Parathyroid adenoma (tissue), 2 donors: ENCODE measurements at regions not wholly inside any gene's neighbourhood (a gene's known extent, or its start where the extent isn't known, plus 50 kb on each side); places are given as distances from the start of the nearest gene placed in this dataset.

Experiments used
- H2AFZ ChIP-seq: fragments of 300-600 bp; sonication (generic); one replicate; pipeline ENCODE4 v1.7.0; 2017; ENCODE audit warnings: antibody characterized with exemption, mild to moderate bottlenecking
- H3K27ac ChIP-seq: fragments of 300-600 bp; sonication (generic); one replicate; pipeline ENCODE4 v1.7.0; 2017
- H3K27me3 ChIP-seq: fragments of 300-600 bp; sonication (generic); one replicate; pipeline ENCODE4 v1.7.0; 2017; ENCODE audit warnings: low read length; ENCODE audit not compliant: control insufficient read depth, insufficient read depth
- H3K36me3 ChIP-seq: fragments of 300-600 bp; sonication (generic); one replicate; pipeline ENCODE4 v1.7.0; 2017; ENCODE audit warnings: low read length; ENCODE audit not compliant: control insufficient read depth, insufficient read depth
- H3K4me1 ChIP-seq: fragments of 300-600 bp; sonication (generic); one replicate; pipeline ENCODE4 v1.7.0; 2017; ENCODE audit warnings: control low read depth
- H3K4me2 ChIP-seq: fragments of 300-600 bp; sonication (generic); one replicate; pipeline ENCODE4 v1.7.0; 2017; ENCODE audit warnings: low read length
- H3K4me3 ChIP-seq: fragments of 300-600 bp; sonication (generic); one replicate; pipeline ENCODE4 v1.7.0; 2017; ENCODE audit warnings: low read depth, low read length
- H3K79me2 ChIP-seq: fragments of 300-600 bp; sonication (generic); one replicate; pipeline ENCODE4 v1.7.0; 2017; ENCODE audit warnings: control low read depth
- H3K9ac ChIP-seq: fragments of 300-600 bp; sonication (generic); one replicate; pipeline ENCODE4 v1.7.0; 2017; ENCODE audit warnings: mild to moderate bottlenecking
- H3K9me3 ChIP-seq: fragments of 300-600 bp; sonication (generic); one replicate; pipeline ENCODE4 v1.7.0; 2017; ENCODE audit warnings: low read length; ENCODE audit not compliant: control insufficient read depth
- TF ChIP-seq, protein P1 (sequence below): fragments of 300-600 bp; sonication (generic); IDR thresholded peaks from one replicate; pipeline ENCODE4 v1.7.0; 2017; ENCODE audit warnings: antibody characterized with exemption, mild to moderate bottlenecking
- donor health status: primary hyperparathyroidism.

DNA sequence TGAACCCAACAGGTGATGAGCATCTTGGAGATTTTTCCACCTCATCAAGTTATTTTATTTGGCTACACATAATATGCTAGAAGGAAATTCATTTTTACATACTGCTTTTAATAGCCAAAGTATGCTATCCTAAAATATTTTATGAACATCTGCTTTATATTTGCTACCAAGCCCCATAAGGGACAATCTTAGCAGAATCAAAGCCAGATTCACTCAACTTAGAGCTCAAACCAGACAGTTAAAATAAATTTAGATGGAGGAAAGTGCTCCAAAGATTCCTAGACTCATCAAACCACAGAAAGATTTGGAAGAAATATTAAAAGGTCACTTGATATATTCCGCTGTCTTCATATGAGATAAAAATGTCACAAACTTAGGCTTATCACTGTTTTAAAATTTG, 637.1 kb upstream of the CCNG1 start:
- no peaks in the 10 kb centered on the region for H3K27me3 ChIP-seq
- H3K27ac ChIP-seq = no peak overlapping the region
- H3K9me3 ChIP-seq = no peaks in the 10 kb centered on the region
- no peaks in the 10 kb centered on the region for H3K79me2 ChIP-seq
- TF ChIP-seq, protein P1, sequence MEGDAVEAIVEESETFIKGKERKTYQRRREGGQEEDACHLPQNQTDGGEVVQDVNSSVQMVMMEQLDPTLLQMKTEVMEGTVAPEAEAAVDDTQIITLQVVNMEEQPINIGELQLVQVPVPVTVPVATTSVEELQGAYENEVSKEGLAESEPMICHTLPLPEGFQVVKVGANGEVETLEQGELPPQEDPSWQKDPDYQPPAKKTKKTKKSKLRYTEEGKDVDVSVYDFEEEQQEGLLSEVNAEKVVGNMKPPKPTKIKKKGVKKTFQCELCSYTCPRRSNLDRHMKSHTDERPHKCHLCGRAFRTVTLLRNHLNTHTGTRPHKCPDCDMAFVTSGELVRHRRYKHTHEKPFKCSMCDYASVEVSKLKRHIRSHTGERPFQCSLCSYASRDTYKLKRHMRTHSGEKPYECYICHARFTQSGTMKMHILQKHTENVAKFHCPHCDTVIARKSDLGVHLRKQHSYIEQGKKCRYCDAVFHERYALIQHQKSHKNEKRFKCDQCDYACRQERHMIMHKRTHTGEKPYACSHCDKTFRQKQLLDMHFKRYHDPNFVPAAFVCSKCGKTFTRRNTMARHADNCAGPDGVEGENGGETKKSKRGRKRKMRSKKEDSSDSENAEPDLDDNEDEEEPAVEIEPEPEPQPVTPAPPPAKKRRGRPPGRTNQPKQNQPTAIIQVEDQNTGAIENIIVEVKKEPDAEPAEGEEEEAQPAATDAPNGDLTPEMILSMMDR = no peak
- no peak overlapping the region for H2AFZ ChIP-seq
- no peaks in the 10 kb centered on the region for H3K36me3 ChIP-seq
- H3K4me3 ChIP-seq = no peak overlapping the region
- H3K9ac ChIP-seq = no peak overlapping the region
- H3K4me2 ChIP-seq = no peak overlapping the region
- H3K4me1 ChIP-seq = no peaks in the 10 kb centered on the region

DNA sequence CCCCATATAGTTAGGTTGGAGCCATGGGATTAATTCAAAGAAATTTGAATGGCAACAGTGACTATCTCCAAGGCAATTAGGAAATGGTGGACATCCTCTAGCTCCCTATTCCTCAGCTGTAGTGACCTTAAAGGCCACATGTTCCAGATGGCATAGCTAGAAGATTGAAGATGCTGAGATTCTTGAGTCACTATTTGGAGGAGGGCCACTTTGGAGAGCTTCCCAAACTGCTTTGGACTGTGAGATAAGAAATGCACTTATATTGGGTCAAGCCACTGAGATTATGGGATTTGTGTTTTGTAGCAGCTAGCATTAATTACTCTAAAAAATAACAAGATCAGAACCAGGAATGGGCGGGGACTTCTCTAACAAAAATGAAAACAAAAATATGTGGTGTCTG, 636.2 kb upstream of the CCNG1 start:
- Histone ChIP-seq H3K9ac (no peak overlapping the region), H3K79me2 (no peaks in the 10 kb centered on the region), H3K36me3 (no peaks in the 10 kb centered on the region), H3K27ac (no peak overlapping the region), H3K4me3 (no peak overlapping the region), H3K27me3 (no peaks in the 10 kb centered on the region), H3K4me2 (no peak overlapping the region), H2AFZ (no peak overlapping the region), H3K9me3 (no peaks in the 10 kb centered on the region), H3K4me1 (no peaks in the 10 kb centered on the region)
- TF ChIP-seq, protein P1 = no peak

DNA sequence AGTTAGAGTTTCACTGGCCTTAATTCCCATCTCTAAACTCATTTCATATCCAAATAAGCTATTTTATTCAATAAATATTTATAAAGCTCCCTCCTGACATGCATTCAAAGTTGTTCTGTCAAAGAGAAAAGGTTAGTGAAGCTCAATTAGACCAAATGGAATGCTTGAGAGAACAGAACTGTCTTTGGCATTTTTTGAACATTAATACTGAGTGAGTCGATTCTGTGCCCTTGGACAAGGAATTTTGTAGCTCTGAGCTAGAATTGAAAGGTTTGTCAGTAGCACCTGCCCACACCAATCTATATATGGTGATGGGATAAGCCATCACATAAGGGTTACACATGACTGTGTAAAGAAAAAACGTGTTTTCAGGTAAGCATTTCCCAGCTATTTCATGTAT, 631.2 kb upstream of the CCNG1 start:
- Histone ChIP-seq H2AFZ (no peak overlapping the region), H3K79me2 (no peaks in the 10 kb centered on the region), H3K27ac (no peak overlapping the region), H3K4me1 (no peaks in the 10 kb centered on the region), H3K4me3 (no peak overlapping the region), H3K9me3 (no peaks in the 10 kb centered on the region), H3K36me3 (no peaks in the 10 kb centered on the region), H3K4me2 (no peak overlapping the region), H3K9ac (no peak overlapping the region), H3K27me3 (no peaks in the 10 kb centered on the region)
- TF ChIP-seq, protein P1 = no peak

DNA sequence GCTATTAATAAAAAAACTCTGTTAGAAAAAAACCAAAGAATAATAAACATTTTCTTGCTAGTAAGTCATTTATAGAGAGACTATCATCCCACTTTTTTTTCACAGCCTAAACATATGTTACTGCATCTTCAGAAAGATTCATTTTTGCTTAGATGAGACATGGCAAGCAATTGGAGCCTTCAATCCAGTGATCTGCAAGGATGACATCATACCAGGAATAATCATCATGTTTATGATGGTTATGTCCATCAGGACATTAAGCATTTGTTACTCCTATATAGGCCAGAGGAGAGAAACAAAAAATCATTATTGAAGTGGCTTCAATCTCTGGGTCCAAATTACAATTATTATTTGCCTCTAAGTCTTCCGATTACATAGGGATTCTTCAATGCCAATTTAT, 626.3 kb upstream of the CCNG1 start:
- Histone ChIP-seq H3K9ac (no peak overlapping the region), H3K9me3 (no peaks in the 10 kb centered on the region), H2AFZ (no peak overlapping the region), H3K36me3 (no peaks in the 10 kb centered on the region), H3K4me2 (no peak overlapping the region), H3K79me2 (no peaks in the 10 kb centered on the region), H3K4me1 (no peaks in the 10 kb centered on the region), H3K27me3 (no peaks in the 10 kb centered on the region), H3K4me3 (no peak overlapping the region), H3K27ac (no peak overlapping the region)
- TF ChIP-seq, protein P1 = no peak

DNA sequence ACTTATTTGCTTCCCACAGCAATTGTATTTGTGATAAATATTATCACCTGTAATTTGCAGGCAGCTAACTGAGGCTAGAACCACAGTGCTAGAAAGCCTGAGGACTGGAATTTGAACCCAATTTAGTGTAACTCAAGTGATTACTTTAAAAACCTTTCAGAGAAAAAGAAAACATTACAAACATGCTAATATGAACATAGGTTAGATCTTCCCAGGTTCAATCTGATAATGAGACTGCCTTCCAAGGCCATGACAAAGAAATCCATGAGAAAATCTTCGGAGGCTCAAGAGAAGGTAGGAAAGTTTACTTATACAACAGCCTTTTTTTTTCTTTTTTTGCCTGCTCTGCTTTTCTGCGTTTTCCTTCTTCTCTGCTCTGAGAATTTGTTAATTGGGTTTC, 620.6 kb upstream of the CCNG1 start:
- Histone ChIP-seq H3K4me3 (no peak overlapping the region), H3K79me2 (no peaks in the 10 kb centered on the region), H3K27ac (no peak overlapping the region), H3K9ac (no peak overlapping the region), H3K36me3 (no peaks in the 10 kb centered on the region), H2AFZ (no peak overlapping the region), H3K9me3 (no peaks in the 10 kb centered on the region), H3K4me1 (no peaks in the 10 kb centered on the region), H3K27me3 (no peaks in the 10 kb centered on the region), H3K4me2 (no peak overlapping the region)
- TF ChIP-seq, protein P1 = no peak
